H1 (cell line): ENCODE measurements at regions not wholly inside any gene's neighbourhood (a gene's known extent, or its start where the extent isn't known, plus 50 kb on each side); places are given as distances from the start of the nearest gene placed in this dataset.

Source experiments
- BCL11A ChIP-seq, 2 experiments: IDR thresholded peaks; one replicate each; pipeline ENCODE4 v1.6.1; 2011; ENCODE audit warnings: low read depth in 2 of 2, low read length in 2 of 2, mild to moderate bottlenecking in 2 of 2
- CREB1 ChIP-seq: IDR thresholded peaks from 2 replicates; pipeline ENCODE4 v1.6.1; 2012; ENCODE audit warnings: inconsistent platforms
- HDAC6 ChIP-seq: IDR thresholded peaks from one replicate; pipeline ENCODE4 v1.7.1; 2012; ENCODE audit warnings: low read depth, mild to moderate bottlenecking, inconsistent platforms, low read length, moderate library complexity
- KDM1A ChIP-seq: fragments of 200-600, 300-600 bp; sonication (generic); IDR thresholded peaks from 2 replicates; pipeline ENCODE4 v1.7.1; 2016; ENCODE audit warnings: mild to moderate bottlenecking, low read length, borderline replicate concordance
- POLR2A ChIP-seq, 2 experiments: IDR thresholded peaks; 1 replicate in 1 of 2; 2 replicates in 1 of 2; pipeline ENCODE4 v1.6.1; 2011; ENCODE audit warnings: low read depth in 2 of 2, low read length in 2 of 2, mild to moderate bottlenecking in 2 of 2; ENCODE audit errors: control extremely low read depth in 1 of 2
- POU5F1 ChIP-seq: IDR thresholded peaks from 2 replicates; pipeline ENCODE4 v1.6.1; 2011; ENCODE audit warnings: low read depth, mild to moderate bottlenecking, low read length, moderate library complexity
- SP2 ChIP-seq: IDR thresholded peaks from 2 replicates; pipeline ENCODE4 v1.6.1; 2012; ENCODE audit warnings: mild to moderate bottlenecking, low read length, inconsistent platforms

GRCh38 chr10:121659236-121659635 lies 61.0 kb upstream of the FGFR2 start (continued):
- TF ChIP-seq POLR2A (IDR thresholded peaks at IDR 0.05; ENCODE audit: control extremely low read depth in 1 of 2, low read depth in 2 of 2, low read length in 2 of 2) = no peak
- TF ChIP-seq BCL11A (IDR thresholded peaks at IDR 0.05; ENCODE audit: low read depth in 2 of 2, low read length in 2 of 2) = no peak
- TF ChIP-seq SP2 = no peak
- no peak for TF ChIP-seq CREB1
- no peak for TF ChIP-seq KDM1A
- no peak for TF ChIP-seq HDAC6
- TF ChIP-seq POU5F1 = no peak
